Activated naive CD4-positive, alpha-beta T cell treated with anti-CD3 and anti-CD28 coated beads for 36 hours (primary cell): ENCODE measurements at regions not wholly inside any gene's neighbourhood (a gene's known extent, or its start where the extent isn't known, plus 50 kb on each side); places are given as distances from the start of the nearest gene placed in this dataset.

Experiments used
- CTCF ChIA-PET: fragments of 350-600 bp; sonication (Branson Sonifier 250); formaldehyde crosslinking; loops from one replicate; lab custom pipeline; 2021; ENCODE audit warnings: antibody characterized with exemption; lab: Charles Lee
- DNase-seq: peaks from one replicate; pipeline ENCODE4 v3.0.0-alpha.2; 2020
- H3K27ac Mint-ChIP-seq: one replicate; pipeline ENCODE4 v1.8.0; 2021; ENCODE audit warnings: mild to moderate bottlenecking, mixed read lengths
- H3K27me3 Mint-ChIP-seq: one replicate; pipeline ENCODE4 v1.8.0; 2021; ENCODE audit warnings: low read depth, mixed read lengths
- H3K36me3 Mint-ChIP-seq: one replicate; pipeline ENCODE4 v1.8.0; 2021; ENCODE audit warnings: low read depth, mixed read lengths
- H3K4me1 Mint-ChIP-seq: one replicate; pipeline ENCODE4 v1.8.0; 2021; ENCODE audit warnings: low read depth, mixed read lengths
- H3K4me3 Mint-ChIP-seq: one replicate; pipeline ENCODE4 v1.8.0; 2021; ENCODE audit warnings: mild to moderate bottlenecking, moderate library complexity, mixed read lengths
- H3K9me3 Mint-ChIP-seq: one replicate; pipeline ENCODE4 v1.8.0; 2021; ENCODE audit warnings: mixed read lengths
- intact Hi-C: fragments of 100-400 bp; cut with micrococcal nuclease; formaldehyde crosslinking; loops from one replicate; pipeline ENCODE4 v1.15.1; 2023

DNA sequence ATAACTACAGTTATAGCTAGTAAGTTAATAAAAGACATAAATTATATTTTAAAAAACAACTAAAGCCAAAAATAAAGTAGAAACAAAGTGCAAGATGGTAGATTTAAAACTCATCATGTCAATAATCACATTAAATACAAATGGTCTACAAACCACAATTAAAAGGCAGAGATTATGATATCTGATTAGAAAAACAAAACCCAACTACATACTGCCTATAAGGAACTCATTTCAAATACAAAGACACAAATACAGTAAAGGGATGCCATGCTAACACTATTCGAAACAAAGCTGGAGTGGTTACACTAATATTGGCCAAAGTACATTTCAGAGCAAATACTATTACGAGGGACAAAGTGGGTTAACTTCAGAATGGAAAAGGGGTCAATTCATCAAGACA is 426.5 kb downstream of the SHQ1 start:
- intact Hi-C loops = loop anchor here (10.0 kb wide), 1 partner anchor 613 kb away; no protein-coding TSS in a partner anchor
- DNase-seq = no peak
- H3K36me3 Mint-ChIP-seq = peaks cover 27% of the 10 kb centered on the region
- H3K27me3 Mint-ChIP-seq = no peaks in the 10 kb centered on the region
- peaks cover 53% of the 10 kb centered on the region for H3K4me1 Mint-ChIP-seq
- H3K9me3 Mint-ChIP-seq = peaks cover 20% of the 10 kb centered on the region
- H3K4me3 Mint-ChIP-seq = no peak overlapping the region
- CTCF ChIA-PET = no interaction called here
- H3K27ac Mint-ChIP-seq = no peak overlapping the region

DNA sequence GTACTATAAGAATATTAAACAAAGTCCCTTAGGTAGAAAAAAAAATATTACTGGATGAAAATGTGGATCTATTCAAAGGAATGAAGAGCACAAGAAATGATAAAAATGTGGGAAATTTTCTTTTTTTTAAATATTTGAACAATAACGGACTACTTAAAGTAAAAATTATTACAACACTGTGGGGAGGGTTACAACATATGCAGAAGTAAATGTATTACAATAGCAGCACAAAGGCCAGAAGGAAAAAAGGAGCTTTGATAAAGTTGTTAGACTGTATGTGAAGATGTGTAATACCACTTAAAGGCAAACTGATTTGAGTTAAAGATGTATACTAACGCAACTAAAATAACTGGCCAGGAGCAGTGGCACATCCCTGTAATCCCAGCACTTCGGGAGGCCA is 427.1 kb downstream of the SHQ1 start:
- intact Hi-C loops = loop anchor here (10.0 kb wide), 1 partner anchor 614 kb away; no protein-coding TSS in a partner anchor
- CTCF ChIA-PET = no interaction called here
- Mint-ChIP-seq H3K4me1 (peaks cover 50% of the 10 kb centered on the region), H3K36me3 (peaks cover 28% of the 10 kb centered on the region), H3K27ac (no peak overlapping the region), H3K27me3 (no peaks in the 10 kb centered on the region), H3K9me3 (peaks cover 20% of the 10 kb centered on the region), H3K4me3 (no peak overlapping the region)
- no peak for DNase-seq

DNA sequence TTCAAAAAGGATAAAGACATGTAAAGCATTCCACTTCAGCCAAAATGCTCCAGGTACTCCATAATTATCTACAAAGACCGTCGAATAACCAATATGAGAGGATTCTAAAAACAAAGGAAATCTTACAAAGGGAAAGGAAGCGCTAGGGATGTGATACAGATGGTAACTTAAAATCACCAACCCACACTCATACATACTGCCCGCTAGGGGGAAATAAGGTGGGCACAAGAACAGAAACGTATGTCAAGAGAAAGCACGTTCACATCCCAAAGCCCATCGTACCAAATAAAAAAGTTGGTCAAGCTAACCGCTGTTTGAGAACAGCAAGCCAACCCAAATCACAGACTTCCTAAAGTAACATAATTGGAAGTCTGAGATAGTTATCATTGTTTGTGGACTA is 429.4 kb downstream of the SHQ1 start:
- intact Hi-C loops = loop anchor here (1.0 to 10.0 kb wide), 11 partner anchors 7 to 694 kb away; partner anchors contain the start of gene EIF4E3
- Mint-ChIP-seq H3K27me3 (no peaks in the 10 kb centered on the region), H3K4me1 (peaks cover 58% of the 10 kb centered on the region), H3K36me3 (peaks cover 34% of the 10 kb centered on the region), H3K27ac (no peak overlapping the region), H3K9me3 (peaks cover 20% of the 10 kb centered on the region), H3K4me3 (no peak overlapping the region)
- DNase-seq = no peak
- CTCF ChIA-PET = no interaction called here

DNA sequence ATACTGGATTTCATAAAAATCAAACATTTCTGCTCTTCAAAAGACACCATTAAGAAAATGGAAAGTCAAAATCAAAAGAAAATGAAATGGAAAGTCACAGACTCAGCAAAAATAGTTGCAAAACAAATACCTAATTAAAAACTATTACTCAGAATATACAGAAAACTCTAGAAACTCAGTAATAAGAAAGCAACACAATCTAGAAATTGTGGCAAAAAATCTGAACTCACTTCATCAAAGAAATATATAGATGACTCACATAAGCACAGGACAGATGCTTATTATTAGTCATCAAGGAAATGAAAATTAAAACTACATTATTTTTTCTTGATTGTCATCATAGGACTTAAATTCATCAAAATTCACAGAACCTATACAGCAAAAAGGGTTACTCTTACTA is 430.0 kb downstream of the SHQ1 start:
- Mint-ChIP-seq H3K36me3 (peaks cover 29% of the 10 kb centered on the region), H3K4me1 (peaks cover 59% of the 10 kb centered on the region), H3K27me3 (no peaks in the 10 kb centered on the region), H3K4me3 (no peak overlapping the region), H3K9me3 (peaks cover 20% of the 10 kb centered on the region), H3K27ac (no peak overlapping the region)
- intact Hi-C loops = loop anchor here (1.0 to 10.0 kb wide), 11 partner anchors 8 to 693 kb away; partner anchors contain the start of gene EIF4E3
- DNase-seq = no peak
- CTCF ChIA-PET = no interaction called here

DNA sequence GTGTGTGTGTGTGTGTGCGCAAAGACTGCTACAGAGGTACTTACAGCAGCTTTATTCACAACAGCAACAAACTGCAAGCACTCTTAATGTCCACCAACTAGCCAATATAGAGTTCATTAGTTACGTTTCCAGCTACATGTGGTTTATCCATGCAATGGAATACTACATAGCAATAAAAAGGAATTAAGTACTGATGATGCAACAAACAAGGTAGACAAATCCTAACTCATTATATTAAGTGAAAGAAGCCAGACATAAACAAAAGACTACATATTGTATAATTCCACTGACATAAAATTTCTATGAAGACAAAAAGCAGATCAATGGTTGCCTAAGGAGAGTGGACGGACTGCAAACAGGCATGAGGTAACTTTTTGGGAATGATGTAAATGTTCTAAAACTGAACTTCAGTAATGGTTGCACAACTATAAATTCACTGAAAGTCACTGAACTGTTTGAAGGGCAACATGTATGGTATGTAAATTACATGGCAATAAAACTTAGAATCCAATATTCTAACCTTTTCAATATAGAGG is 433.7 kb downstream of the SHQ1 start:
- Mint-ChIP-seq H3K4me1 (peaks cover 77% of the 10 kb centered on the region), H3K4me3 (no peak overlapping the region), H3K27ac (no peak overlapping the region), H3K9me3 (no peaks in the 10 kb centered on the region), H3K36me3 (peaks cover 8% of the 10 kb centered on the region), H3K27me3 (no peaks in the 10 kb centered on the region)
- DNase-seq = no peak
- CTCF ChIA-PET = no interaction called here
- intact Hi-C loops = loop anchor here (10.0 kb wide), 1 partner anchor 690 kb away; the partner anchor contains the start of gene EIF4E3

DNA sequence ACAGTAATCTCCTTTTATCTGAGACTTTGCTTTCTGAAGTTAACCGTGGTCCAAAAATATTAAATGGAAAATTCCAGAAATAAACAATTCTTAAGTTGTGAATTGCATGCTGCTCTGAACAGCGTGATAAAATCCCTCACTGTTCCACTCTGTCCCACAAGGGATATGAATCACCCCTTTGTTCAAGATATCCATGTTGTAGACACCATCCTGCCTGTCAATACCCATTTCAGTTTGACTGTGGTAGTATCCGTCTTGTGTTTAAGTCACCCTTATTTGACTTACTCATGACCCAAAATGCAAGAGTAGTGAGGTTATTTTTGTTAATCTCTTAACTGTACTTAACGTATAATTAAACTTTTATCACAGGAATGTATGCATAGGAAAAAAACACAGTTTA is 435.0 kb downstream of the SHQ1 start:
- Mint-ChIP-seq H3K9me3 (no peaks in the 10 kb centered on the region), H3K4me1 (peaks cover 80% of the 10 kb centered on the region), H3K27ac (no peak overlapping the region), H3K27me3 (no peaks in the 10 kb centered on the region), H3K4me3 (no peak overlapping the region), H3K36me3 (peaks cover 8% of the 10 kb centered on the region)
- CTCF ChIA-PET = no interaction called here
- intact Hi-C loops = loop anchor here (10.0 kb wide), 1 partner anchor 688 kb away; the partner anchor contains the start of gene EIF4E3
- DNase-seq = no peak

DNA sequence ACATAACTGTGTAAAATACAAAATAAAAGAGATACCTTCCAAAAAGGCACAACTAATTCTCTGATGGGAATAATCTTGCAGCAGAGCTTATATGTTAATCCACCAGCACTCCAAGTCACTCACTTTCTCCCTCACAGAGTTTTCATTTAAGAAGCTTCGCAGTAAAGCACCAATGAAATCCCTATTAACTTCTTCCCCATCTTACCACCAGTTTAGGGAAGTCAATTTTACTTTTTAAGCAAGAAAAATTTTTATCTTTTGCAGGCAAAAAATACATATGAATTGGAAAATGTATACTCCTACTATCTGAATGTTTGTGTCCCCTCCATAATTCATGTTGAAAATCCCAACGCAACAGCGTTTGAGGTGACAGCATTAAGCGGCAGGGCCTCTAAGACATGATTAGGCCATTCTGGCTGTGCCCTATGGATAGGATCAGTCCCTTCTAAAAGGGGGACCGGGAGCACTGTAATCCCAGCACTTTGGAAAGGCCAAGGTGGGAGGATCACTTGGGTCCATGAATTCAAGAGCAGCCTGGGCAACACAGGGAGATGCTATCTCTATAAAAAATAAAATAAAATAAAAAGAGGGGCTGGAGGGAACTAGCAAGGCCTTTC is 435.8 kb downstream of the SHQ1 start:
- H3K36me3 Mint-ChIP-seq = peaks cover 12% of the 10 kb centered on the region
- no peaks in the 10 kb centered on the region for H3K27me3 Mint-ChIP-seq
- CTCF ChIA-PET = no interaction called here
- H3K4me1 Mint-ChIP-seq = peaks cover 78% of the 10 kb centered on the region
- H3K27ac Mint-ChIP-seq = no peak overlapping the region
- no peak for DNase-seq
- H3K4me3 Mint-ChIP-seq = no peak overlapping the region
- intact Hi-C loops = loop anchor here (10.0 kb wide), 1 partner anchor 688 kb away; the partner anchor contains the start of gene EIF4E3
- H3K9me3 Mint-ChIP-seq = no peaks in the 10 kb centered on the region

DNA sequence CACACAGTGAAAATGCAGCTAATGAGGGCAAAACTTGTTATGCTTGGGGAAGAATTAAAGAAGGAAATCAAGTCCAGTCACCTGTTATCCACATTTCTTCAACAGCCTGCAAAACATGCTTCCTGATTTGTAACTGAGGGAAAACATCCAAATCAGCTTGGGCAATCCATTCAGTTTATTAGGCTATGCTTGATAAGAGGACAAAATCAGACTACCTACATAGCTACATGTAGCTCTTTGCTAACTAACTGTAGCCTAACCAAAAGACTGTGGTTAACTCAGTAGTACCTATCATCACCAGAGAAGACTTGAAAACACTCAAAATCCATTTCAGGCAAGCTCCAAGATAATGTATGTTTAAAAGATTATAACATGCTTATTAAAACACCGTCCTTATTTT is 436.4 kb downstream of the SHQ1 start:
- Mint-ChIP-seq H3K4me3 (no peak overlapping the region), H3K4me1 (peaks cover 82% of the 10 kb centered on the region), H3K36me3 (peaks cover 12% of the 10 kb centered on the region), H3K27me3 (no peaks in the 10 kb centered on the region), H3K27ac (no peak overlapping the region), H3K9me3 (no peaks in the 10 kb centered on the region)
- CTCF ChIA-PET = no interaction called here
- no peak for DNase-seq
- intact Hi-C loops = loop anchor here (10.0 kb wide), 1 partner anchor 687 kb away; the partner anchor contains the start of gene EIF4E3

DNA sequence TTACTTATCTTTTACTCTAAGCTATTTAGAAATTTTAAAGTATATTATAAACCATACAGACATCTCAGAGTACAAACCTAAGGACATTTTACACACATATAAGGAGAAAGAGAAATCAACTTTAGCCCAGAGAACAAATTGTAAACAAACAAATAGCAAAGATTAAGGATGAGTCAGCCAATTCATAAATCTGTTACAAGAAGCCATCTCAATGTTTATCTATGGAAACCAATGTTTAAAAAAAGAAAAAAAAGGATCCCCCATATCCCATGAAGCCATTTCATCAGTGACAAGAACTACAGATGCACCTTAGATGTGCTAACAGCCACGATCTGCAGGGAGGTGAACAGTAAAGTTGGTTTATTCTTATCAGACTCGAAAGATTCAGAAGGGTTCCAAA is 437.1 kb downstream of the SHQ1 start:
- H3K9me3 Mint-ChIP-seq = no peaks in the 10 kb centered on the region
- no peaks in the 10 kb centered on the region for H3K27me3 Mint-ChIP-seq
- DNase-seq = no peak
- H3K36me3 Mint-ChIP-seq = peaks cover 11% of the 10 kb centered on the region
- H3K4me1 Mint-ChIP-seq = peaks cover 85% of the 10 kb centered on the region
- H3K4me3 Mint-ChIP-seq = no peak overlapping the region
- intact Hi-C loops = loop anchor here (10.0 kb wide), 1 partner anchor 686 kb away; the partner anchor contains the start of gene EIF4E3
- CTCF ChIA-PET = interaction anchor here (1.0 kb wide), 1 partner anchor 31 kb away, joined by 3 read pairs; no protein-coding TSS in a partner anchor
- H3K27ac Mint-ChIP-seq = no peak overlapping the region

DNA sequence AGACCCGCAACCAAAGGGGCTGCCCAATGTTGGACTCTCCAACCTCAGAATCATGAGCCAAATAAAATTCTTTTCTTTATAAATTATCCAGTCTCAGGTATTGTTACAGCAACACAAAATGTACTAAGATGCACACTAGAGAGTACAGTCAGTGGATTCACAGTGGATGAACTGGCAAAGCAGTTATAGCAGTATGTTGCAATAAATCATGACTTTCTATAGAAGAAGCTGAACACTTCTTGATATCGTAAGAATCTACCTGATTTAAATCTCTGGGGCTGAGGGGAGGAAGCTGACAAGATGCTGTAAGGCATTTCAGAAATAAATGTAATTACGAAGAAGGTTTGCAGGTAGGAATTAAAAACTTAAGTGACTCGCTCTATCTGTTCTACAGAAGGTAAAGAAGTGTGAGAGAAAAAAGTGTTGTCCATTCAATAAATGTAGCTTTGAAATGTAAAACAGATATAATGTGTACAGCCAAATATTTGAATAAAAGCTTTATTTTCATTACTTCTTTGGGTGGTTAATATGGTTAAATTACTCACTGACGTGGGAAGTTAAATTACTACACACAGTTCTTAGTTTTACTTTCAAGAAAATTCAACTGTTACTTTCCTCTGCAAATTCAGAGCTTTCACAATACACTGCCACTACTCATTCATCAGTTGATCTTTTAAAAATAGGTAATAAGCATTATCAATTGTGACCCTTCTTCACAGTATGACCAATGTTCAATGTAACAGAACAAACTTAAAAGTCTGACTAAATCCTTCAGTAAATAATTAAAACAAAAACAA is 439.1 kb downstream of the SHQ1 start:
- intact Hi-C loops = loop anchor here (1.0 to 2.0 kb wide), 5 partner anchors 9 to 37 kb away; partner anchors contain the start of gene RYBP
- Mint-ChIP-seq H3K9me3 (no peaks in the 10 kb centered on the region), H3K27ac (no peak overlapping the region), H3K4me1 (peaks cover 84% of the 10 kb centered on the region), H3K27me3 (no peaks in the 10 kb centered on the region), H3K36me3 (peaks cover 4% of the 10 kb centered on the region), H3K4me3 (no peak overlapping the region)
- DNase-seq = no peak
- CTCF ChIA-PET = interaction anchor here (0.8 kb wide), 1 partner anchor 32 kb away, joined by 3 read pairs; no protein-coding TSS in a partner anchor

DNA sequence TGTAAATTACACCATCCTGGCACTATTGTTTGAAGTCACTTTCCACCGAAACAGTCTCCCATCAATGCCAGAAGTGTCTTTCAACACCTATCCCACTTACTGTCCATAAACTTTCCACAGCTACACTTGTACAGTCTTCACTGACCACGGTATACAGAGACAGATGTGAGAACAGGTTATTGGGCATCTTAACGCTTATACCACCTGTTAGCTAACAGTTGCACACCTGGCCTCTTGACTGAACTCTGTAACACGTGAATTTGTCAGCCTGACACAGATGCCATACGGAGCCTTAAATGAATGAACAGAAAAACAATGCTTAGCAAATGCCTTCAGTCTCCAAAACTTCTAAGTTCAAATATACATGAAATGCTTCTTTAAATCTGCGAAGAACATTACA is 440.5 kb downstream of the SHQ1 start:
- no peak overlapping the region for H3K4me3 Mint-ChIP-seq
- H3K9me3 Mint-ChIP-seq = no peaks in the 10 kb centered on the region
- no peak for DNase-seq
- intact Hi-C loops = loop anchor here (2.0 kb wide), 2 partner anchors 23 to 33 kb away; no protein-coding TSS in a partner anchor
- CTCF ChIA-PET = interaction anchor here (0.7 kb wide), 1 partner anchor 13 kb away, joined by 3 read pairs; no protein-coding TSS in a partner anchor
- peaks cover 85% of the 10 kb centered on the region for H3K4me1 Mint-ChIP-seq
- peaks cover 4% of the 10 kb centered on the region for H3K36me3 Mint-ChIP-seq
- H3K27ac Mint-ChIP-seq = no peak overlapping the region
- H3K27me3 Mint-ChIP-seq = no peaks in the 10 kb centered on the region

DNA sequence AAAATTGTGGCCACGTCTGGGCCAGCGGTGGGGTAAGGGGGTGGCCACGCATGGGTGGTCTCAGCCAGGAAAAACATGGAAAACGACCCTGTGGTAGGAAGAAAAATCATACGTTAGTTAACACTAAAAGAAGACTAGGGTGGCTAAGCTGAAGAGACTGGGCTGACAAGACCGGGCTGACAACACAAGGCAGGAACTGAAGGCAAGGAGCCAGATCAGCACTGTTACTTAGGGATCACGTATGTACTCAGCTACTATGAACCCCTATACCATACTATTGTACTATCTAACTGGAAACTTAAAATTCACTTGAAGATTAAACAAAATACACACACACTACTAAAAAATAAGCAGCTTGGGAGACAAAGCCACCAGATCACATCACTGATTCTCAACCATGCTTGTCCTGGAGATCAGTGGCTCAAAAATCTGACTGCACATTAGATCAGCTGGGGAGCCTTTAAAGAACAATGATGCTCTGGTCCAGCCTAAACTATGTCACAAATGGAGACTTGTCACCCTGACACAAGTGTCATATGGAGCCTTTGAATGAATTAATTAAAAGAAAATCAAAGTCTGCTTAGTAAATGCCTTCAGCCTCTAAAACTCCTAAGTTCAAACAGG is 442.2 kb downstream of the SHQ1 start:
- no peaks in the 10 kb centered on the region for H3K27me3 Mint-ChIP-seq
- CTCF ChIA-PET = interaction anchor here (0.5 to 0.9 kb wide), 2 partner anchors 9 to 156 kb away, joined by 3 read pairs; no protein-coding TSS in a partner anchor
- no peak overlapping the region for H3K27ac Mint-ChIP-seq
- H3K9me3 Mint-ChIP-seq = no peaks in the 10 kb centered on the region
- intact Hi-C loops = no loop called here
- no peak overlapping the region for H3K4me3 Mint-ChIP-seq
- peaks cover 4% of the 10 kb centered on the region for H3K36me3 Mint-ChIP-seq
- H3K4me1 Mint-ChIP-seq = peaks cover 72% of the 10 kb centered on the region
- no peak for DNase-seq
